HepG2 (cell line): ENCODE measurements at regions not wholly inside any gene's neighbourhood (a gene's known extent, or its start where the extent isn't known, plus 50 kb on each side); places are given as distances from the start of the nearest gene placed in this dataset.

Experiments
- FOXM1 ChIP-seq: sonication (generic); formaldehyde crosslinking; IDR thresholded peaks from 2 replicates; pipeline ENCODE4 v1.5.0; 2020; ENCODE audit warnings: missing genetic modification reagents
- HNRNPL ChIP-seq: fragments of 200-400 bp; formaldehyde crosslinking; IDR thresholded peaks from 2 replicates; pipeline ENCODE4 v1.6.1; 2017; ENCODE audit warnings: mild to moderate bottlenecking, low read depth, low read length
- HNRNPLL ChIP-seq: fragments of 200-400 bp; formaldehyde crosslinking; IDR thresholded peaks from 2 replicates; pipeline ENCODE4 v1.6.1; 2017; ENCODE audit warnings: mild to moderate bottlenecking, low read depth, low read length; ENCODE audit not compliant: poor library complexity, severe bottlenecking
- ISX ChIP-seq: sonication (generic); formaldehyde crosslinking; conservative IDR thresholded peaks from 2 replicates; pipeline ENCODE4 v1.5.0; 2020; ENCODE audit warnings: missing genetic modification reagents
- MAFK ChIP-seq, 2 experiments: IDR thresholded peaks in 1 of 2; conservative IDR thresholded peaks in 1 of 2; 2 replicates each; pipeline ENCODE4 v1.6.1; 2011; ENCODE audit warnings: improper control_type of control experiment in 2 of 2, low read length in 2 of 2
- MED13 ChIP-seq: sonication (generic); formaldehyde crosslinking; IDR thresholded peaks from 2 replicates; pipeline ENCODE4 v1.5.0; 2020; ENCODE audit warnings: missing genetic modification reagents
- MXD4 ChIP-seq: IDR thresholded peaks from 2 replicates; pipeline ENCODE4 v1.6.1; 2016; ENCODE audit warnings: mild to moderate bottlenecking, missing biosample characterization, missing genetic modification reagents
- MZF1 ChIP-seq: sonication (generic); formaldehyde crosslinking; IDR thresholded peaks from 2 replicates; pipeline ENCODE4 v1.8.1; 2023; ENCODE audit warnings: mild to moderate bottlenecking, missing genetic modification reagents, borderline replicate concordance
- NPAS2 ChIP-seq: sonication (generic); formaldehyde crosslinking; IDR thresholded peaks from 2 replicates; pipeline ENCODE4 v1.8.0; 2022; ENCODE audit warnings: mild to moderate bottlenecking, missing genetic modification reagents, borderline replicate concordance
- PAX8 ChIP-seq: sonication (generic); formaldehyde crosslinking; IDR thresholded peaks from 2 replicates; pipeline ENCODE4 v1.8.0; 2022; ENCODE audit warnings: mild to moderate bottlenecking, missing genetic modification reagents, borderline replicate concordance
- POGZ ChIP-seq: sonication (generic); formaldehyde crosslinking; IDR thresholded peaks from 2 replicates; pipeline ENCODE4 v1.4.0; 2020; ENCODE audit warnings: mild to moderate bottlenecking, missing genetic modification reagents
- SRSF1 ChIP-seq: fragments of 200-400 bp; formaldehyde crosslinking; optimal IDR thresholded peaks from 2 replicates; pipeline ENCODE3; 2017; ENCODE audit warnings: mild to moderate bottlenecking, low read depth, low read length, moderate library complexity
- SUZ12 ChIP-seq: fragments of 150-350 bp; IDR thresholded peaks from 2 replicates; pipeline ENCODE4 v1.6.1; 2014; ENCODE audit warnings: low read depth, low read length
- TCF12 ChIP-seq, 2 experiments: fragments of 450-650 bp in 1 of 2; sonication (generic) in 1 of 2; formaldehyde crosslinking in 1 of 2; IDR thresholded peaks; 2 replicates each; pipeline versions ENCODE4 v1.6.1 to v1.8.0; 2017 to 2022; ENCODE audit warnings: antibody characterized with exemption in 1 of 2, mild to moderate bottlenecking in 1 of 2, missing genetic modification reagents in 1 of 2, moderate library complexity in 1 of 2
- TCF7 ChIP-seq: sonication (generic); IDR thresholded peaks from 2 replicates; pipeline ENCODE4 v1.6.1; 2016; ENCODE audit warnings: antibody characterized with exemption, low read depth
- ZFX ChIP-seq: sonication (generic); formaldehyde crosslinking; IDR thresholded peaks from 2 replicates; pipeline ENCODE4 v1.4.0; 2020; ENCODE audit warnings: mild to moderate bottlenecking, low read depth, missing genetic modification reagents, moderate library complexity
- ZMAT3 ChIP-seq: sonication (generic); formaldehyde crosslinking; conservative IDR thresholded peaks from 2 replicates; pipeline ENCODE4 v1.7.0; 2021; ENCODE audit warnings: missing genetic modification reagents
- ZNF687 ChIP-seq: sonication (generic); formaldehyde crosslinking; IDR thresholded peaks from 2 replicates; pipeline ENCODE4 v1.5.1; 2020; ENCODE audit warnings: mild to moderate bottlenecking, missing genetic modification reagents, moderate library complexity
- TF ChIP-seq, protein P1 (sequence below): sonication (generic); formaldehyde crosslinking; conservative IDR thresholded peaks from 2 replicates; pipeline ENCODE4 v1.4.0; 2020; ENCODE audit warnings: missing genetic modification reagents

GRCh38 chr2:62570861-62571698 is 65.1 kb upstream of the TMEM17 start (continued):
- TF ChIP-seq, protein P1, sequence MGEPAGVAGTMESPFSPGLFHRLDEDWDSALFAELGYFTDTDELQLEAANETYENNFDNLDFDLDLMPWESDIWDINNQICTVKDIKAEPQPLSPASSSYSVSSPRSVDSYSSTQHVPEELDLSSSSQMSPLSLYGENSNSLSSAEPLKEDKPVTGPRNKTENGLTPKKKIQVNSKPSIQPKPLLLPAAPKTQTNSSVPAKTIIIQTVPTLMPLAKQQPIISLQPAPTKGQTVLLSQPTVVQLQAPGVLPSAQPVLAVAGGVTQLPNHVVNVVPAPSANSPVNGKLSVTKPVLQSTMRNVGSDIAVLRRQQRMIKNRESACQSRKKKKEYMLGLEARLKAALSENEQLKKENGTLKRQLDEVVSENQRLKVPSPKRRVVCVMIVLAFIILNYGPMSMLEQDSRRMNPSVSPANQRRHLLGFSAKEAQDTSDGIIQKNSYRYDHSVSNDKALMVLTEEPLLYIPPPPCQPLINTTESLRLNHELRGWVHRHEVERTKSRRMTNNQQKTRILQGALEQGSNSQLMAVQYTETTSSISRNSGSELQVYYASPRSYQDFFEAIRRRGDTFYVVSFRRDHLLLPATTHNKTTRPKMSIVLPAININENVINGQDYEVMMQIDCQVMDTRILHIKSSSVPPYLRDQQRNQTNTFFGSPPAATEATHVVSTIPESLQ (CRISPR knock-in tag) = no peak
- TF ChIP-seq MZF1 (CRISPR knock-in tag) (no peak), HNRNPLL (peak; percentile 33), HNRNPL (no peak), FOXM1 (CRISPR knock-in tag) (no peak), SUZ12 (no peak), ISX (CRISPR knock-in tag) (no peak), NPAS2 (CRISPR knock-in tag) (no peak), POGZ (CRISPR knock-in tag) (no peak; the same call in 1 of the 2 replicates), PAX8 (CRISPR knock-in tag) (no peak), TCF12 (IDR thresholded peaks at IDR 0.05) (no peak), TCF12 (CRISPR knock-in tag; IDR thresholded peaks at IDR 0.05) (0 out of 2 replicates have a peak, but pooled peaks have one; percentile 3), MXD4 (CRISPR knock-in tag) (no peak), MED13 (no peak), ZFX (no peak; the same call in 1 of the 2 replicates), SRSF1 (no peak), MAFK (conservative IDR thresholded peaks at IDR 0.05 in 1 of 2, IDR thresholded peaks at IDR 0.05 in 1 of 2; ENCODE audit: low read length in 2 of 2) (no peak), ZNF687 (peak; percentile 86), TCF7 (no peak), ZMAT3 (CRISPR knock-in tag) (no peak)
